ENCODE measurements at regions not wholly inside any gene's neighbourhood (a gene's known extent, or its start where the extent isn't known, plus 50 kb on each side); places are given as distances from the start of the nearest gene placed in this dataset.

- Histone ChIP-seq H3K9me3 (ENCODE audit: insufficient read depth, low read length, severe bottlenecking) (no peaks in the 10 kb centered on the region), H4K20me1 (ENCODE audit: insufficient read depth, low read length) (no peaks in the 10 kb centered on the region), H3K79me2 (ENCODE audit: insufficient read depth, low read length) (no peaks in the 10 kb centered on the region), H3K36me3 (ENCODE audit: insufficient read depth, low read length) (peaks cover 45% of the 10 kb centered on the region), H3K27ac (ENCODE audit: low read length) (peak overlapping the region; percentile 80; the same call in 1 of the 2 replicates), H3K4me2 (ENCODE audit: insufficient read depth, low read length) (no peak overlapping the region), H3K4me1 (ENCODE audit: insufficient read depth, low read length) (peaks cover 51% of the 10 kb centered on the region), H2AFZ (ENCODE audit: low read depth, low read length) (no peak overlapping the region), H3K27me3 (ENCODE audit: insufficient read depth, low read length, poor library complexity) (no peaks in the 10 kb centered on the region), H3K4me3 (ENCODE audit: low read depth in 1 of 2, low read length in 2 of 2) (no peak overlapping the region), H3K9ac (ENCODE audit: low read depth, low read length) (no peak overlapping the region)
- DNase-seq (no peak), ATAC-seq (ENCODE audit: insufficient read depth, low read depth) (no peak)
- TF ChIP-seq, protein P1, sequence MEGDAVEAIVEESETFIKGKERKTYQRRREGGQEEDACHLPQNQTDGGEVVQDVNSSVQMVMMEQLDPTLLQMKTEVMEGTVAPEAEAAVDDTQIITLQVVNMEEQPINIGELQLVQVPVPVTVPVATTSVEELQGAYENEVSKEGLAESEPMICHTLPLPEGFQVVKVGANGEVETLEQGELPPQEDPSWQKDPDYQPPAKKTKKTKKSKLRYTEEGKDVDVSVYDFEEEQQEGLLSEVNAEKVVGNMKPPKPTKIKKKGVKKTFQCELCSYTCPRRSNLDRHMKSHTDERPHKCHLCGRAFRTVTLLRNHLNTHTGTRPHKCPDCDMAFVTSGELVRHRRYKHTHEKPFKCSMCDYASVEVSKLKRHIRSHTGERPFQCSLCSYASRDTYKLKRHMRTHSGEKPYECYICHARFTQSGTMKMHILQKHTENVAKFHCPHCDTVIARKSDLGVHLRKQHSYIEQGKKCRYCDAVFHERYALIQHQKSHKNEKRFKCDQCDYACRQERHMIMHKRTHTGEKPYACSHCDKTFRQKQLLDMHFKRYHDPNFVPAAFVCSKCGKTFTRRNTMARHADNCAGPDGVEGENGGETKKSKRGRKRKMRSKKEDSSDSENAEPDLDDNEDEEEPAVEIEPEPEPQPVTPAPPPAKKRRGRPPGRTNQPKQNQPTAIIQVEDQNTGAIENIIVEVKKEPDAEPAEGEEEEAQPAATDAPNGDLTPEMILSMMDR (IDR thresholded peaks at IDR 0.05; ENCODE audit: borderline replicate concordance, extremely low read depth, low read length, poor library complexity, severe bottlenecking) = no peak
Measured at GRCh38 chr14:71702786-71703185, 229.4 kb upstream of the RGS6 start.

GRCh38 chr14:71703477-71703876, 228.8 kb upstream of the RGS6 start:
- DNase-seq = no peak
- TF ChIP-seq, protein P1 (IDR thresholded peaks at IDR 0.05; ENCODE audit: borderline replicate concordance, extremely low read depth, low read length, poor library complexity, severe bottlenecking) = no peak
- TF ChIP-seq EZH2 (IDR thresholded peaks at IDR 0.05; ENCODE audit: borderline replicate concordance, low read depth, low read length, severe bottlenecking) = no peak
- H4K20me1 ChIP-seq (ENCODE audit: insufficient read depth, low read length) = no peaks in the 10 kb centered on the region
- no peak overlapping the region for H3K4me3 ChIP-seq (ENCODE audit: low read depth in 1 of 2, low read length in 2 of 2)
- H3K79me2 ChIP-seq (ENCODE audit: insufficient read depth, low read length) = no peaks in the 10 kb centered on the region
- H3K27me3 ChIP-seq (ENCODE audit: insufficient read depth, low read length, poor library complexity) = no peaks in the 10 kb centered on the region
- H3K27ac ChIP-seq (ENCODE audit: low read length) = 0 out of 2 replicates have a peak overlapping the region, but pooled peaks have one; percentile 80
- H2AFZ ChIP-seq (ENCODE audit: low read depth, low read length) = no peak overlapping the region
- no peak for ATAC-seq (ENCODE audit: insufficient read depth, low read depth)
- H3K36me3 ChIP-seq (ENCODE audit: insufficient read depth, low read length) = peaks cover 45% of the 10 kb centered on the region
- H3K9ac ChIP-seq (ENCODE audit: low read depth, low read length) = no peak overlapping the region
- H3K9me3 ChIP-seq (ENCODE audit: insufficient read depth, low read length, severe bottlenecking) = no peaks in the 10 kb centered on the region
- peaks cover 44% of the 10 kb centered on the region for H3K4me1 ChIP-seq (ENCODE audit: insufficient read depth, low read length)
- no peak overlapping the region for H3K4me2 ChIP-seq (ENCODE audit: insufficient read depth, low read length)

DNA sequence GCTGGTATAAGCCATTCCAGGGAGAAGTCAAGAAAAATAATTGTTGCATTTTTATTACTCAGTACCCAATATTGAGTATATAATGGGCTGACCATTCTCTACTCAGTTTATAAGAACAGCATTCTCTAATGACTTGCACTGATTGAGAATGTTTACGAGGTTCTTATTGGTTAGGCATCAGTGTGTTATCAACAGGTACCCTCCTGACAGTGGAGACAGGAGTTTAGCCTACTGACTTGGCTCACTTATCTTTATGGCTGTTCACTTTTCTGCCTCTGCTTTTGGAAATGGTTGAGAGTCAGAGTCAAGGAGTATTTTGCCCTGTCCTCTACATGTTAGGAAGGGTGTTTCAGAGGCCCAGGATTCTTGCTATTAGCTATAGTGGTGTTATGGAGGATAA, 228.0 kb upstream of the RGS6 start:
- Histone ChIP-seq H3K27me3 (ENCODE audit: insufficient read depth, low read length, poor library complexity) (no peaks in the 10 kb centered on the region), H3K9ac (ENCODE audit: low read depth, low read length) (no peak overlapping the region), H3K27ac (ENCODE audit: low read length) (no peak overlapping the region), H3K9me3 (ENCODE audit: insufficient read depth, low read length, severe bottlenecking) (no peaks in the 10 kb centered on the region), H3K4me2 (ENCODE audit: insufficient read depth, low read length) (no peak overlapping the region), H3K36me3 (ENCODE audit: insufficient read depth, low read length) (peaks cover 42% of the 10 kb centered on the region), H2AFZ (ENCODE audit: low read depth, low read length) (no peak overlapping the region), H3K79me2 (ENCODE audit: insufficient read depth, low read length) (no peaks in the 10 kb centered on the region), H3K4me3 (ENCODE audit: low read depth in 1 of 2, low read length in 2 of 2) (no peak overlapping the region), H4K20me1 (ENCODE audit: insufficient read depth, low read length) (no peaks in the 10 kb centered on the region), H3K4me1 (ENCODE audit: insufficient read depth, low read length) (peaks cover 37% of the 10 kb centered on the region)
- DNase-seq (no peak), ATAC-seq (ENCODE audit: insufficient read depth, low read depth) (no peak)
- TF ChIP-seq, protein P1 (IDR thresholded peaks at IDR 0.05; ENCODE audit: borderline replicate concordance, extremely low read depth, low read length, poor library complexity, severe bottlenecking) = no peak
- TF ChIP-seq EZH2 (IDR thresholded peaks at IDR 0.05; ENCODE audit: borderline replicate concordance, low read depth, low read length, severe bottlenecking) = no peak

- H2AFZ ChIP-seq (ENCODE audit: low read depth, low read length) = no peak overlapping the region
- ATAC-seq (ENCODE audit: insufficient read depth, low read depth) (no peak), DNase-seq (no peak)
- no peaks in the 10 kb centered on the region for H3K9me3 ChIP-seq (ENCODE audit: insufficient read depth, low read length, severe bottlenecking)
- no peaks in the 10 kb centered on the region for H3K27me3 ChIP-seq (ENCODE audit: insufficient read depth, low read length, poor library complexity)
- no peak overlapping the region for H3K4me2 ChIP-seq (ENCODE audit: insufficient read depth, low read length)
- H3K27ac ChIP-seq (ENCODE audit: low read length) = no peak overlapping the region
- TF ChIP-seq, protein P1 (IDR thresholded peaks at IDR 0.05; ENCODE audit: borderline replicate concordance, extremely low read depth, low read length, poor library complexity, severe bottlenecking) = no peak
- TF ChIP-seq EZH2 (IDR thresholded peaks at IDR 0.05; ENCODE audit: borderline replicate concordance, low read depth, low read length, severe bottlenecking) = no peak
- H3K9ac ChIP-seq (ENCODE audit: low read depth, low read length) = no peak overlapping the region
- no peak overlapping the region for H3K4me3 ChIP-seq (ENCODE audit: low read depth in 1 of 2, low read length in 2 of 2)
- H3K36me3 ChIP-seq (ENCODE audit: insufficient read depth, low read length) = peaks cover 44% of the 10 kb centered on the region
- H4K20me1 ChIP-seq (ENCODE audit: insufficient read depth, low read length) = no peaks in the 10 kb centered on the region
- H3K4me1 ChIP-seq (ENCODE audit: insufficient read depth, low read length) = peaks cover 24% of the 10 kb centered on the region
- H3K79me2 ChIP-seq (ENCODE audit: insufficient read depth, low read length) = no peaks in the 10 kb centered on the region
Measured at GRCh38 chr14:71705460-71705859, 226.8 kb upstream of the RGS6 start.

Measured in DND-41 (cell line).